Neural cell (in vitro differentiated cells): ENCODE measurements at regions not wholly inside any gene's neighbourhood (a gene's known extent, or its start where the extent isn't known, plus 50 kb on each side); places are given as distances from the start of the nearest gene placed in this dataset.

Experiments used
- small RNA-seq, 3 experiments: library from RNA; depleted of rRNA; stranded (forward); fragments of <200 nt; gene quantifications; one replicate each; pipeline ENCODE3, GENCODE V24; 2012

Small RNA genes in the stretch of these regions (small RNA-seq; reads per million reads assigned to genes)
- gene MIR221 (32.0 to 45.2 (median 32.9) reads per million in 3 experiments), gene MIR222 (146 to 199 (median 177) reads per million in 3 experiments), gene RF00017 (0 reads per million in 3 experiments), gene RF00591 (0 reads per million in 3 experiments)
